SHP77 treated with DMSO at 0.1 percent for 48 hours (cell line): ENCODE measurements at regions not wholly inside any gene's neighbourhood (a gene's known extent, or its start where the extent isn't known, plus 50 kb on each side); places are given as distances from the start of the nearest gene placed in this dataset.
"Not testable (repeated sequence)": the region's sequence is repeated elsewhere in the genome, so short reads cannot be mapped to it uniquely, and the experiment has no call there.

ENCODE experiments used
- DNase-seq: peaks from one replicate; lab custom pipeline; 2025; lab: John Stamatoyannopoulos, UW

- DNase-seq: peak; percentile 7
Observed at GRCh38 chr10:33008499-33009243, 50.6 kb upstream of the ITGB1 start.

GRCh38 chr10:33007731-33008381 is 49.8 kb upstream of the ITGB1 start:
- DNase-seq: not testable (repeated sequence)
